ENCODE measurements at regions not wholly inside any gene's neighbourhood (a gene's known extent, or its start where the extent isn't known, plus 50 kb on each side); places are given as distances from the start of the nearest gene placed in this dataset.

GRCh38 chr9:110135846-110136245 is 72.1 kb downstream of the C9orf152 start:
- TF ChIP-seq CREB5 (CRISPR knock-in tag; IDR thresholded peaks at IDR 0.05; ENCODE audit: low read depth), result no peak
- no peak for TF ChIP-seq TCF4 (CRISPR knock-in tag; IDR thresholded peaks at IDR 0.05; ENCODE audit: borderline replicate concordance)
- no peak for TF ChIP-seq PATZ1 (CRISPR knock-in tag; IDR thresholded peaks at IDR 0.05; ENCODE audit: borderline replicate concordance)
- no peak for TF ChIP-seq PPARA (CRISPR knock-in tag; IDR thresholded peaks at IDR 0.05; ENCODE audit: borderline replicate concordance)
- no peak for TF ChIP-seq ARNTL (CRISPR knock-in tag; IDR thresholded peaks at IDR 0.05; ENCODE audit: borderline replicate concordance, low read depth)
- no peak for TF ChIP-seq OSR1 (CRISPR knock-in tag; IDR thresholded peaks at IDR 0.05)
- TF ChIP-seq ZFP3 (CRISPR knock-in tag; IDR thresholded peaks at IDR 0.05), result no peak
- TF ChIP-seq ZFP30 (CRISPR knock-in tag; IDR thresholded peaks at IDR 0.05), result no peak
- no peak for TF ChIP-seq SNAI2 (CRISPR knock-in tag; IDR thresholded peaks at IDR 0.05)
- TF ChIP-seq RARB (CRISPR knock-in tag; IDR thresholded peaks at IDR 0.05), result no peak
- no peak for TF ChIP-seq ZNF565 (CRISPR knock-in tag; conservative IDR thresholded peaks at IDR 0.05; ENCODE audit: low read depth)
- no peak for TF ChIP-seq GLIS3 (CRISPR knock-in tag; IDR thresholded peaks at IDR 0.05)
